Neural crest cell (in vitro differentiated cells): ENCODE measurements at regions not wholly inside any gene's neighbourhood (a gene's known extent, or its start where the extent isn't known, plus 50 kb on each side); places are given as distances from the start of the nearest gene placed in this dataset.

ENCODE experiments used
- DNase-seq: peaks from one replicate; pipeline ENCODE4 v3.0.0; 2021; ENCODE audit warnings: low read depth, mixed read lengths, low spot score
- H3K27ac Mint-ChIP-seq: one replicate; pipeline ENCODE4 v1.8.0; 2021; ENCODE audit warnings: mild to moderate bottlenecking, mixed read lengths; ENCODE audit not compliant: unreplicated experiment
- H3K27me3 Mint-ChIP-seq: 2 replicates; pipeline ENCODE4 v1.8.0; 2021; ENCODE audit warnings: low read depth, mild to moderate bottlenecking, mixed read lengths
- H3K36me3 Mint-ChIP-seq: 2 replicates; pipeline ENCODE4 v1.8.0; 2021; ENCODE audit warnings: low read depth, mild to moderate bottlenecking, mixed read lengths
- H3K4me1 Mint-ChIP-seq: 2 replicates; pipeline ENCODE4 v1.8.0; 2021; ENCODE audit warnings: mixed read lengths
- H3K4me3 Mint-ChIP-seq: one replicate; pipeline ENCODE4 v1.8.0; 2021; ENCODE audit warnings: mild to moderate bottlenecking, mixed read lengths
- H3K9me3 Mint-ChIP-seq: 2 replicates; pipeline ENCODE4 v1.8.0; 2021; ENCODE audit warnings: mixed read lengths
- CTCF ChIP-seq: fragments of 200-600 bp; sonication (generic); conservative IDR thresholded peaks from 2 replicates; pipeline ENCODE4 v1.5.0; 2021; ENCODE audit warnings: antibody characterized with exemption, mild to moderate bottlenecking

DNA sequence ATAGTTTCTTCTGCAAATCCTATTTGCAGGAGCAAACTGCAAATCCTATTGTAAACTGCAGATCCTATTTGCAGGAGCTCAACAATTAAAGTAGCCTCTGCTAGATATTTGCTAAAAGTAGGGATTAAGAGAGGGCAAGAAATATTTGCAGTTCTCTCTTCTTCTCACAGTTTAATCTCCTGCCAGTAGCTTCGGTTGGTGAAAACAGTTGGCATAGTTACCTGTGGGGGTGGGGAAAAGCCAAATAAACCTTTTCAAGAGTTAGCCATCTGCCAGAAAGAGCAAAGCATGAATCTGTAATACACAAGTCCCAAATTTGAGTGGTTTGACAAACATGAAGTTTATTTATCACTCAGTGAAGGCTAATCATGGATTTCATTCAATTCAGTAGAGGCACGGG, 942.5 kb downstream of the JRKL start:
- H3K27ac Mint-ChIP-seq, result no peak overlapping the region
- no peaks in the 10 kb centered on the region for H3K9me3 Mint-ChIP-seq
- no peaks in the 10 kb centered on the region for H3K36me3 Mint-ChIP-seq
- no peak for TF ChIP-seq CTCF
- H3K4me1 Mint-ChIP-seq, result no peaks in the 10 kb centered on the region
- H3K4me3 Mint-ChIP-seq, result no peak overlapping the region
- DNase-seq, result no peak
- no peaks in the 10 kb centered on the region for H3K27me3 Mint-ChIP-seq

- H3K27ac Mint-ChIP-seq, result no peak overlapping the region
- H3K4me1 Mint-ChIP-seq, result no peaks in the 10 kb centered on the region
- no peak overlapping the region for H3K4me3 Mint-ChIP-seq
- no peaks in the 10 kb centered on the region for H3K36me3 Mint-ChIP-seq
- no peak for DNase-seq
- no peak for TF ChIP-seq CTCF
- H3K9me3 Mint-ChIP-seq, result no peaks in the 10 kb centered on the region
- H3K27me3 Mint-ChIP-seq, result no peaks in the 10 kb centered on the region
Measured at GRCh38 chr11:97336064-97336463, 946.3 kb downstream of the JRKL start.

DNA sequence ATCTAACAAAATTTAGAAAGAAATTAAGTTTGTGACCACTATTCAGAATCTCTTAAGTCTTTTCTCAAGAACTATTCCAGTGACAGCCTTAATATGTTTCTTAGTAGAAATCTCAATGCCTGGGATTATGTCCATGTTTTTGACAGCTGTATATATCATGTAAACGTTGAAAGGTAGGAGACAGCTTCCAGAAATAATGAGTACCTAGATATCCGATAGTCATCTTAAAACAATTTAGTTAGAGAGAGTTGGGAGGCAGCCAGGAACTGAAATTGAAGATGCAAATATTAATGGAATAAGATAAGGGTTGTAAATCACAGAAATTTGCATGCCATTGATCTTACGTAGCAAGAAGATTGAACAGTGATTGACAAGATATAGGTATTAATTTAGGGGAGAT, 955.2 kb downstream of the JRKL start:
- no peaks in the 10 kb centered on the region for H3K4me1 Mint-ChIP-seq
- H3K9me3 Mint-ChIP-seq, result no peaks in the 10 kb centered on the region
- no peak for DNase-seq
- no peak overlapping the region for H3K27ac Mint-ChIP-seq
- no peak overlapping the region for H3K4me3 Mint-ChIP-seq
- H3K36me3 Mint-ChIP-seq, result no peaks in the 10 kb centered on the region
- TF ChIP-seq CTCF, result no peak
- H3K27me3 Mint-ChIP-seq, result no peaks in the 10 kb centered on the region

- H3K27ac Mint-ChIP-seq, result no peak overlapping the region
- no peak overlapping the region for H3K4me3 Mint-ChIP-seq
- TF ChIP-seq CTCF, result no peak
- no peaks in the 10 kb centered on the region for H3K9me3 Mint-ChIP-seq
- H3K4me1 Mint-ChIP-seq, result no peaks in the 10 kb centered on the region
- H3K36me3 Mint-ChIP-seq, result no peaks in the 10 kb centered on the region
- no peak for DNase-seq
- no peaks in the 10 kb centered on the region for H3K27me3 Mint-ChIP-seq
Measured at GRCh38 chr11:97349201-97349600, 959.4 kb downstream of the JRKL start.

- Mint-ChIP-seq H3K4me3 (no peak overlapping the region), H3K4me1 (no peaks in the 10 kb centered on the region), H3K9me3 (no peaks in the 10 kb centered on the region), H3K27ac (no peak overlapping the region), H3K36me3 (no peaks in the 10 kb centered on the region), H3K27me3 (no peaks in the 10 kb centered on the region)
- TF ChIP-seq CTCF, result no peak
- no peak for DNase-seq
Measured at GRCh38 chr11:97351939-97352338, 962.1 kb downstream of the JRKL start.

GRCh38 chr11:97354026-97354425, 964.2 kb downstream of the JRKL start:
- no peaks in the 10 kb centered on the region for H3K4me1 Mint-ChIP-seq
- no peak overlapping the region for H3K4me3 Mint-ChIP-seq
- H3K9me3 Mint-ChIP-seq, result no peaks in the 10 kb centered on the region
- no peaks in the 10 kb centered on the region for H3K27me3 Mint-ChIP-seq
- H3K36me3 Mint-ChIP-seq, result no peaks in the 10 kb centered on the region
- no peak overlapping the region for H3K27ac Mint-ChIP-seq
- no peak for DNase-seq
- no peak for TF ChIP-seq CTCF
